Fibroblast of lung (primary cell): ENCODE measurements at regions not wholly inside any gene's neighbourhood (a gene's known extent, or its start where the extent isn't known, plus 50 kb on each side); places are given as distances from the start of the nearest gene placed in this dataset.

Experiments
- EZH2 ChIP-seq: IDR thresholded peaks from 2 replicates; pipeline ENCODE4 v1.5.1; 2012; ENCODE audit warnings: low read length, control low read depth, mild to moderate bottlenecking; ENCODE audit errors: missing control alignments
- TF ChIP-seq, protein P1 (sequence below), 2 donors: IDR thresholded peaks in 1 of 2; conservative IDR thresholded peaks in 1 of 2; 1 replicate in 1 of 2; 2 replicates in 1 of 2; pipeline ENCODE4 v1.5.1; 2011 to 2012; ENCODE audit warnings: low read length in 2 of 2, control low read depth in 1 of 2, inconsistent platforms in 1 of 2, low read depth in 1 of 2, mild to moderate bottlenecking in 1 of 2

DNA sequence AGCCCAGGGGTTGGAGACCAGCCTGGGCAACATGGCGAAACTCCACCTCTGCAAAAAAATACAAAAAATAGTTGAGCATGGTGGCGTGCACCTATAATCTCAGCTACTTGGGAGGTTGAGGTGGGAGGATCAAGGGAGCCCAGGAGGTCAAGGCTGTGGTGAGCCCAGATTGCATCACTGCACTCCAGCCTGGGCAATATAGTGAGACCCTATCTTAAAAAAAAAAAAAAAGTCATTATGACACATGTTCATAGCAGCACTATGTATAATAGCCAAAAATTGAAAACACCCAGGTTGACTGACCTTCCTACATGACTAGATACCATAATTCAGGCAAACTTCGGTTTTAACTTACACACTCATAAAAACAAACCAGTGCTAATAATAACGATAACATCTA lies 90.8 kb upstream of the RBPJ start:
- no peak for TF ChIP-seq EZH2
- TF ChIP-seq, protein P1, sequence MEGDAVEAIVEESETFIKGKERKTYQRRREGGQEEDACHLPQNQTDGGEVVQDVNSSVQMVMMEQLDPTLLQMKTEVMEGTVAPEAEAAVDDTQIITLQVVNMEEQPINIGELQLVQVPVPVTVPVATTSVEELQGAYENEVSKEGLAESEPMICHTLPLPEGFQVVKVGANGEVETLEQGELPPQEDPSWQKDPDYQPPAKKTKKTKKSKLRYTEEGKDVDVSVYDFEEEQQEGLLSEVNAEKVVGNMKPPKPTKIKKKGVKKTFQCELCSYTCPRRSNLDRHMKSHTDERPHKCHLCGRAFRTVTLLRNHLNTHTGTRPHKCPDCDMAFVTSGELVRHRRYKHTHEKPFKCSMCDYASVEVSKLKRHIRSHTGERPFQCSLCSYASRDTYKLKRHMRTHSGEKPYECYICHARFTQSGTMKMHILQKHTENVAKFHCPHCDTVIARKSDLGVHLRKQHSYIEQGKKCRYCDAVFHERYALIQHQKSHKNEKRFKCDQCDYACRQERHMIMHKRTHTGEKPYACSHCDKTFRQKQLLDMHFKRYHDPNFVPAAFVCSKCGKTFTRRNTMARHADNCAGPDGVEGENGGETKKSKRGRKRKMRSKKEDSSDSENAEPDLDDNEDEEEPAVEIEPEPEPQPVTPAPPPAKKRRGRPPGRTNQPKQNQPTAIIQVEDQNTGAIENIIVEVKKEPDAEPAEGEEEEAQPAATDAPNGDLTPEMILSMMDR (conservative IDR thresholded peaks at IDR 0.05 in 1 of 2, IDR thresholded peaks at IDR 0.05 in 1 of 2; ENCODE audit: low read depth in 1 of 2, low read length in 2 of 2): no peak
